NCI-H128 (cell line): ENCODE measurements at regions not wholly inside any gene's neighbourhood (a gene's known extent, or its start where the extent isn't known, plus 50 kb on each side); places are given as distances from the start of the nearest gene placed in this dataset.
"Not testable (repeated sequence)": the region's sequence is repeated elsewhere in the genome, so short reads cannot be mapped to it uniquely, and the experiment has no call there.

Experiments
- DNase-seq: peaks from one replicate; lab custom pipeline; 2025; ENCODE audit not compliant: unreplicated experiment; lab: John Stamatoyannopoulos, UW

- no peak for DNase-seq
These were observed 610.3 kb upstream of the CDH5 start for GRCh38 chr16:65756163-65756562.

- no peak for DNase-seq
These were observed 611.4 kb upstream of the CDH5 start for GRCh38 chr16:65754820-65755691.

- DNase-seq = no peak
These were observed 614.0 kb upstream of the CDH5 start for GRCh38 chr16:65752522-65752844.

GRCh38 chr16:65751622-65752521, 614.6 kb upstream of the CDH5 start:
- DNase-seq = no peak

GRCh38 chr16:65749506-65749905, 617.0 kb upstream of the CDH5 start:
- DNase-seq = no peak

- DNase-seq = no peak
These were observed 619.5 kb upstream of the CDH5 start for GRCh38 chr16:65746941-65747340.

- peak; percentile 21 for DNase-seq
These were observed 621.2 kb upstream of the CDH5 start for GRCh38 chr16:65745201-65745708.

- DNase-seq = no peak
These were observed 622.1 kb upstream of the CDH5 start for GRCh38 chr16:65744401-65744800.

- no peak for DNase-seq
These were observed 621.7 kb upstream of the CDH11 start for GRCh38 chr16:65743558-65743957.

GRCh38 chr16:65740711-65741110, 618.8 kb upstream of the CDH11 start:
- no peak for DNase-seq

- no peak for DNase-seq
These were observed 617.7 kb upstream of the CDH11 start for GRCh38 chr16:65739518-65739917.

- DNase-seq = no peak
These were observed 616.0 kb upstream of the CDH11 start for GRCh38 chr16:65737831-65738230.

GRCh38 chr16:65735615-65736014, 613.8 kb upstream of the CDH11 start:
- not testable (repeated sequence) for DNase-seq

GRCh38 chr16:65733721-65734120, 611.9 kb upstream of the CDH11 start:
- no peak for DNase-seq

GRCh38 chr16:65731833-65732232, 610.0 kb upstream of the CDH11 start:
- DNase-seq = no peak

GRCh38 chr16:65728652-65729051, 606.8 kb upstream of the CDH11 start:
- DNase-seq = no peak

- no peak for DNase-seq
These were observed 606.3 kb upstream of the CDH11 start for GRCh38 chr16:65728167-65728566.

GRCh38 chr16:65727534-65728137, 605.8 kb upstream of the CDH11 start:
- DNase-seq = no peak

- DNase-seq = no peak
These were observed 603.4 kb upstream of the CDH11 start for GRCh38 chr16:65725156-65725845.

GRCh38 chr16:65722429-65722828, 600.6 kb upstream of the CDH11 start:
- DNase-seq = no peak

- no peak for DNase-seq
These were observed 596.0 kb upstream of the CDH11 start for GRCh38 chr16:65717846-65718245.
